Upper lobe of left lung (tissue), 4 donors: ENCODE measurements at regions not wholly inside any gene's neighbourhood (a gene's known extent, or its start where the extent isn't known, plus 50 kb on each side); places are given as distances from the start of the nearest gene placed in this dataset.

Source experiments
- CTCF ChIP-seq, 6 experiments: fragments of 450-650 bp in 4 of 6; fragments of 200-600 bp in 2 of 6; sonication (generic) in 2 of 6; IDR thresholded peaks; one replicate each; pipeline ENCODE4 v1.5.1; 2016 to 2019; ENCODE audit warnings: antibody characterized with exemption in 6 of 6
- EP300 ChIP-seq, 4 donors: sonication (generic); formaldehyde crosslinking; IDR thresholded peaks; one replicate each; pipeline ENCODE4 v1.5.1; 2017; ENCODE audit warnings: antibody characterized with exemption in 4 of 4, control low read depth in 2 of 4

GRCh38 chr9:28443461-28443860 is 870.2 kb upstream of the C9orf72 start:
- TF ChIP-seq EP300 (IDR thresholded peaks at IDR 0.05) (no peak), CTCF (IDR thresholded peaks at IDR 0.05) (no peak)
